Liver (tissue), 8 donors: ENCODE measurements at regions not wholly inside any gene's neighbourhood (a gene's known extent, or its start where the extent isn't known, plus 50 kb on each side); places are given as distances from the start of the nearest gene placed in this dataset.

ENCODE experiments used
- DNase-seq: peaks from one replicate; pipeline ENCODE4 v3.0.0-alpha.2; 2017; ENCODE audit warnings: low spot score
- H3K27ac ChIP-seq, 2 donors: one replicate each; pipeline ENCODE4 v1.7.0; 2013; ENCODE audit warnings: inconsistent platforms in 2 of 2, low read length in 2 of 2, control low read depth in 1 of 2, low read depth in 1 of 2, mild to moderate bottlenecking in 1 of 2
- H3K27me3 ChIP-seq, 4 donors: one replicate each; pipeline versions ENCODE4 v1.6.1 to v1.7.0; 2013; ENCODE audit warnings: low read length in 3 of 4, inconsistent platforms in 1 of 4, mild to moderate bottlenecking in 1 of 4, moderate library complexity in 1 of 4; ENCODE audit not compliant: control insufficient read depth in 4 of 4, insufficient read depth in 4 of 4
- H3K36me3 ChIP-seq, 4 donors: one replicate each; pipeline versions ENCODE4 v1.6.1 to v1.7.0; 2013; ENCODE audit warnings: low read length in 3 of 4, mild to moderate bottlenecking in 3 of 4, low read depth in 1 of 4, moderate library complexity in 1 of 4; ENCODE audit not compliant: control insufficient read depth in 4 of 4, insufficient read depth in 3 of 4
- H3K4me1 ChIP-seq, 4 donors: one replicate each; pipeline versions ENCODE4 v1.6.1 to v1.7.0; 2013; ENCODE audit warnings: low read length in 3 of 4, mild to moderate bottlenecking in 3 of 4, moderate library complexity in 1 of 4; ENCODE audit not compliant: control insufficient read depth in 4 of 4, insufficient read depth in 4 of 4
- H3K4me3 ChIP-seq, 3 donors: one replicate each; pipeline versions ENCODE4 v1.6.1 to v1.7.0; 2013; ENCODE audit warnings: low read length in 3 of 3, control low read depth in 1 of 3, low read depth in 1 of 3, mild to moderate bottlenecking in 1 of 3
- H3K9ac ChIP-seq, 2 donors: one replicate each; pipeline ENCODE4 v1.7.0; 2013; ENCODE audit warnings: low read length in 2 of 2, mild to moderate bottlenecking in 2 of 2, moderate library complexity in 2 of 2, control low read depth in 1 of 2, low read depth in 1 of 2
- H3K9me3 ChIP-seq, 4 donors: one replicate each; pipeline versions ENCODE4 v1.6.1 to v1.7.0; 2013; ENCODE audit warnings: low read length in 3 of 4; ENCODE audit not compliant: control insufficient read depth in 4 of 4
- CTCF ChIP-seq: fragments of 150-350 bp; IDR thresholded peaks from 2 replicates; pipeline ENCODE4 v1.5.1; 2017; ENCODE audit warnings: improper control_type of control experiment, low read depth, low read length; ENCODE audit not compliant: missing input control
- RAD21 ChIP-seq, 2 donors: IDR thresholded peaks; 2 replicates each; pipeline ENCODE4 v1.6.1; 2016; ENCODE audit warnings: antibody characterized with exemption in 2 of 2, mild to moderate bottlenecking in 2 of 2
- YY1 ChIP-seq: IDR thresholded peaks from 2 replicates; pipeline ENCODE4 v1.6.1; 2016; ENCODE audit warnings: antibody characterized with exemption, mild to moderate bottlenecking
- WGBS: extraction: QIAGEN DNeasy Blood & Tissue Kit; methylation state at CpG from one replicate; pipeline ENCODE4 v1.1.7; 2013; 5-methylcytosine and 5-hydroxymethylcytosine counted together
- TF ChIP-seq, protein P1 (sequence below): IDR thresholded peaks from 2 replicates; pipeline ENCODE4 v1.6.1; 2016; ENCODE audit warnings: antibody characterized with exemption, mild to moderate bottlenecking
- donor health status: healthy.
- donor health status: healthy.
- donor health status: healthy.
- donor health status: healthy.
- donor health status: healthy.

DNA sequence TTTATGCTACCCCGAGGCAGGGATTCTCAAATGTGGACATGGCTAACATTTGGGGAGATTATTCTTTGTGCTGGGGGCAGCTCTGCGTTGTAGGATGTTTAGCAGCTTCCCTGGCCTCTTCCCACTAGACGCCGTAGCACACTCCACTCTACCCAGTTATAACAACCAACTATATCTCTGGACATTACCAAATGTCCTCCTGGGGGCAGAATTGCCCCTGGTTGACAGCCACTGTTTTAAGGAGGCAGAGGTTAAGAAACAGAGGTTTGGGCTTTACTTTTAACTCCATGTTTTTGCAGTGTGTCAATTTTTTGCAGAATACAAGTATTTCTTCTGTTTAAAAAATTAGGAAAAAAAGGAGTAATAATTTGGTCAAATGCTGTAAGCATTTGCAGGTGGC, 56.2 kb upstream of the BMP6 start:
- no peak overlapping the region for H3K27ac ChIP-seq
- H3K9ac ChIP-seq: no peak overlapping the region
- 79% methylated on average over 4 of the region's 4 CpGs for WGBS
- H3K36me3 ChIP-seq: no peaks in the 10 kb centered on the region
- TF ChIP-seq RAD21 (IDR thresholded peaks at IDR 0.05) (peak; percentile 34 to 71), YY1 (no peak)
- H3K9me3 ChIP-seq: no peaks in the 10 kb centered on the region
- peaks cover 0 to 2% (median 0%) of the 10 kb centered on the region in 4 donors for H3K4me1 ChIP-seq
- H3K27me3 ChIP-seq: no peaks in the 10 kb centered on the region
- H3K4me3 ChIP-seq: no peak overlapping the region
- DNase-seq: no peak

GRCh38 chr6:7671076-7671475, 54.8 kb upstream of the BMP6 start:
- no peak overlapping the region for H3K27ac ChIP-seq
- no peak for DNase-seq
- H3K9ac ChIP-seq: no peak overlapping the region
- no peaks in the 10 kb centered on the region for H3K27me3 ChIP-seq
- no peaks in the 10 kb centered on the region for H3K9me3 ChIP-seq
- no peak for TF ChIP-seq CTCF
- WGBS: 77% methylated on average over 7 of the region's 7 CpGs
- H3K4me1 ChIP-seq: no peaks in the 10 kb centered on the region
- no peak overlapping the region for H3K4me3 ChIP-seq
- H3K36me3 ChIP-seq: no peaks in the 10 kb centered on the region

GRCh38 chr6:7671581-7671980, 54.3 kb upstream of the BMP6 start:
- no peak overlapping the region for H3K27ac ChIP-seq
- 85% methylated on average over 3 of the region's 3 CpGs for WGBS
- DNase-seq: no peak

More at GRCh38 chr6:7671581-7671980, 54.3 kb upstream of the BMP6 start:
- H3K4me3 ChIP-seq: no peak overlapping the region
- TF ChIP-seq, protein P1, sequence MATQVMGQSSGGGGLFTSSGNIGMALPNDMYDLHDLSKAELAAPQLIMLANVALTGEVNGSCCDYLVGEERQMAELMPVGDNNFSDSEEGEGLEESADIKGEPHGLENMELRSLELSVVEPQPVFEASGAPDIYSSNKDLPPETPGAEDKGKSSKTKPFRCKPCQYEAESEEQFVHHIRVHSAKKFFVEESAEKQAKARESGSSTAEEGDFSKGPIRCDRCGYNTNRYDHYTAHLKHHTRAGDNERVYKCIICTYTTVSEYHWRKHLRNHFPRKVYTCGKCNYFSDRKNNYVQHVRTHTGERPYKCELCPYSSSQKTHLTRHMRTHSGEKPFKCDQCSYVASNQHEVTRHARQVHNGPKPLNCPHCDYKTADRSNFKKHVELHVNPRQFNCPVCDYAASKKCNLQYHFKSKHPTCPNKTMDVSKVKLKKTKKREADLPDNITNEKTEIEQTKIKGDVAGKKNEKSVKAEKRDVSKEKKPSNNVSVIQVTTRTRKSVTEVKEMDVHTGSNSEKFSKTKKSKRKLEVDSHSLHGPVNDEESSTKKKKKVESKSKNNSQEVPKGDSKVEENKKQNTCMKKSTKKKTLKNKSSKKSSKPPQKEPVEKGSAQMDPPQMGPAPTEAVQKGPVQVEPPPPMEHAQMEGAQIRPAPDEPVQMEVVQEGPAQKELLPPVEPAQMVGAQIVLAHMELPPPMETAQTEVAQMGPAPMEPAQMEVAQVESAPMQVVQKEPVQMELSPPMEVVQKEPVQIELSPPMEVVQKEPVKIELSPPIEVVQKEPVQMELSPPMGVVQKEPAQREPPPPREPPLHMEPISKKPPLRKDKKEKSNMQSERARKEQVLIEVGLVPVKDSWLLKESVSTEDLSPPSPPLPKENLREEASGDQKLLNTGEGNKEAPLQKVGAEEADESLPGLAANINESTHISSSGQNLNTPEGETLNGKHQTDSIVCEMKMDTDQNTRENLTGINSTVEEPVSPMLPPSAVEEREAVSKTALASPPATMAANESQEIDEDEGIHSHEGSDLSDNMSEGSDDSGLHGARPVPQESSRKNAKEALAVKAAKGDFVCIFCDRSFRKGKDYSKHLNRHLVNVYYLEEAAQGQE: no peak
- no peaks in the 10 kb centered on the region for H3K4me1 ChIP-seq
- H3K36me3 ChIP-seq: no peaks in the 10 kb centered on the region
- H3K27me3 ChIP-seq: no peaks in the 10 kb centered on the region
- no peak overlapping the region for H3K9ac ChIP-seq
- H3K9me3 ChIP-seq: no peaks in the 10 kb centered on the region
